IMR-90 (cell line): ENCODE measurements at regions not wholly inside any gene's neighbourhood (a gene's known extent, or its start where the extent isn't known, plus 50 kb on each side); places are given as distances from the start of the nearest gene placed in this dataset.

ENCODE experiments used
- ATAC-seq: fragments of 200-7000 bp; cut with Tn5 transposase; 2 replicates; pipeline ENCODE4 v1.9.1; 2020; ENCODE audit warnings: low read depth, mild to moderate bottlenecking, moderate library complexity
- BruUV-seq: library from RNA; stranded (reverse); fragments of 400-500 nt; replicated peaks from 2 replicates; lab custom pipeline; 2021; lab: Mats Ljungman, UMichigan
- CTCF ChIA-PET: fragments of 300-600 bp; formaldehyde crosslinking; extraction: SDS; loops from one replicate; lab custom pipeline; 2021; ENCODE audit warnings: antibody characterized with exemption; lab: Yijun Ruan, JAX
- POLR2A ChIA-PET: fragments of 300-600 bp; sonication (Branson Sonifier 250); formaldehyde crosslinking; loops from one replicate; lab custom pipeline; 2022; ENCODE audit warnings: antibody characterized with exemption; ENCODE audit not compliant: unreplicated experiment; lab: Charles Lee
- DNase-seq: peaks from one replicate; pipeline ENCODE4 v3.0.0; 2013
- H2AFZ ChIP-seq: replicated peaks from 2 replicates; pipeline ENCODE3; 2013; ENCODE audit warnings: low read length, mild to moderate bottlenecking; ENCODE audit not compliant: poor library complexity
- H2AK5ac ChIP-seq: 2 replicates; pipeline ENCODE4 v1.6.1; 2013; ENCODE audit warnings: low read depth, low read length, inconsistent platforms
- H2AK9ac ChIP-seq: replicated peaks from 2 replicates; pipeline ENCODE3; 2013; ENCODE audit warnings: mild to moderate bottlenecking, low read depth, low read length, moderate library complexity; ENCODE audit not compliant: poor library complexity
- H2BK120ac ChIP-seq: 2 replicates; pipeline ENCODE4 v1.6.1; 2013; ENCODE audit warnings: low read depth, low read length, inconsistent platforms
- H2BK15ac ChIP-seq: 3 replicates; pipeline ENCODE4 v1.6.1; 2013; ENCODE audit warnings: low read depth, low read length, inconsistent platforms
- H2BK20ac ChIP-seq: 2 replicates; pipeline ENCODE4 v1.6.1; 2013; ENCODE audit warnings: low read depth, mild to moderate bottlenecking, inconsistent platforms, low read length, moderate library complexity
- H2BK5ac ChIP-seq: 2 replicates; pipeline ENCODE4 v1.6.1; 2013; ENCODE audit warnings: mild to moderate bottlenecking, low read depth, low read length, inconsistent platforms; ENCODE audit not compliant: poor library complexity, severe bottlenecking
- H3K14ac ChIP-seq: replicated peaks from 2 replicates; pipeline ENCODE4 v1.6.1; 2013; ENCODE audit warnings: low read depth, low read length, inconsistent platforms
- H3K18ac ChIP-seq: 2 replicates; pipeline ENCODE4 v1.6.1; 2013; ENCODE audit warnings: low read depth, low read length, control low read depth
- H3K23ac ChIP-seq: 2 replicates; pipeline ENCODE4 v1.6.1; 2013; ENCODE audit warnings: low read depth, low read length, inconsistent platforms
- H3K27ac ChIP-seq: 2 replicates; pipeline ENCODE4 v1.5.1; 2013; ENCODE audit warnings: mild to moderate bottlenecking, control low read depth, low read length; ENCODE audit not compliant: insufficient read depth
- H3K27me3 ChIP-seq: 2 replicates; pipeline ENCODE4 v1.6.1; 2013; ENCODE audit warnings: low read length; ENCODE audit not compliant: control insufficient read depth, insufficient read depth
- H3K36me3 ChIP-seq: 2 replicates; pipeline ENCODE4 v1.6.1; 2013; ENCODE audit warnings: low read length, mixed read lengths; ENCODE audit not compliant: control insufficient read depth, insufficient read depth
- H3K4ac ChIP-seq: 2 replicates; pipeline ENCODE4 v1.6.1; 2013; ENCODE audit warnings: low read depth, low read length, inconsistent platforms
- H3K4me1 ChIP-seq: 2 replicates; pipeline ENCODE4 v1.6.1; 2013; ENCODE audit warnings: low read length, mixed read lengths; ENCODE audit not compliant: control insufficient read depth, insufficient read depth
- H3K4me2 ChIP-seq: 2 replicates; pipeline ENCODE4 v1.6.1; 2013; ENCODE audit warnings: low read depth, mild to moderate bottlenecking, control low read depth, low read length, moderate library complexity
- H3K4me3 ChIP-seq: 2 replicates; pipeline ENCODE4 v1.5.1; 2013; ENCODE audit warnings: low read depth, mild to moderate bottlenecking, control low read depth, low read length, moderate library complexity; ENCODE audit not compliant: insufficient read depth
- H3K56ac ChIP-seq: 2 replicates; pipeline ENCODE4 v1.6.1; 2013; ENCODE audit warnings: low read length, inconsistent platforms; ENCODE audit not compliant: insufficient read depth; ENCODE audit errors: extremely low read depth
- H3K79me1 ChIP-seq, 2 experiments: 2 replicates each; pipeline ENCODE4 v1.6.1; 2013; ENCODE audit warnings: low read length in 2 of 2, inconsistent platforms in 1 of 2, low read depth in 1 of 2
- H3K9ac ChIP-seq: 2 replicates; pipeline ENCODE4 v1.6.1; 2013; ENCODE audit warnings: low read depth, low read length, control low read depth
- H3K9me1 ChIP-seq: 2 replicates; pipeline ENCODE4 v1.6.1; 2013; ENCODE audit warnings: low read length, inconsistent platforms; ENCODE audit not compliant: insufficient read depth
- H3K9me3 ChIP-seq: 2 replicates; pipeline ENCODE4 v1.6.1; 2013; ENCODE audit warnings: low read length; ENCODE audit not compliant: control insufficient read depth, insufficient read depth
- H4K20me1 ChIP-seq: 2 replicates; pipeline ENCODE4 v1.6.1; 2013; ENCODE audit warnings: low read length, inconsistent platforms; ENCODE audit not compliant: insufficient read depth
- H4K5ac ChIP-seq: 2 replicates; pipeline ENCODE4 v1.6.1; 2013; ENCODE audit warnings: mild to moderate bottlenecking, low read depth, low read length, control low read depth
- H4K8ac ChIP-seq, 2 experiments: 2 replicates each; pipeline ENCODE4 v1.6.1; 2013; ENCODE audit warnings: low read depth in 2 of 2, low read length in 2 of 2, control low read depth in 1 of 2, inconsistent platforms in 1 of 2
- H4K91ac ChIP-seq: 2 replicates; pipeline ENCODE4 v1.6.1; 2013; ENCODE audit warnings: low read depth, low read length, inconsistent platforms; ENCODE audit not compliant: insufficient read depth
- CEBPB ChIP-seq: IDR thresholded peaks from 2 replicates; pipeline ENCODE4 v1.6.1; 2012; ENCODE audit warnings: low read depth, low read length, improper control_type of control experiment
- CHD1 ChIP-seq: IDR thresholded peaks from 2 replicates; pipeline ENCODE4 v1.6.1; 2012; ENCODE audit warnings: low read depth, low read length, improper control_type of control experiment
- FOS ChIP-seq: fragments of 150-350 bp; IDR thresholded peaks from 2 replicates; pipeline ENCODE4 v1.6.1; 2016; ENCODE audit warnings: low read depth, low read length
- MAFK ChIP-seq: IDR thresholded peaks from 2 replicates; pipeline ENCODE4 v1.6.1; 2012; ENCODE audit warnings: low read depth, low read length, improper control_type of control experiment
- MAZ ChIP-seq: IDR thresholded peaks from 2 replicates; pipeline ENCODE4 v1.6.1; 2012; ENCODE audit warnings: low read depth, mild to moderate bottlenecking, low read length, improper control_type of control experiment, moderate library complexity, borderline replicate concordance
- MXI1 ChIP-seq: IDR thresholded peaks from 2 replicates; pipeline ENCODE4 v1.6.1; 2012; ENCODE audit warnings: low read depth, mild to moderate bottlenecking, low read length, moderate library complexity, borderline replicate concordance
- NFE2L2 ChIP-seq: fragments of 150-350 bp; IDR thresholded peaks from 2 replicates; pipeline ENCODE4 v1.6.1; 2016; ENCODE audit warnings: low read depth, mild to moderate bottlenecking, low read length
- RAD21 ChIP-seq: IDR thresholded peaks from 2 replicates; pipeline ENCODE4 v1.6.1; 2012; ENCODE audit warnings: low read length, improper control_type of control experiment
- RCOR1 ChIP-seq: IDR thresholded peaks from 2 replicates; pipeline ENCODE4 v1.6.1; 2012; ENCODE audit warnings: mild to moderate bottlenecking, low read length, improper control_type of control experiment; ENCODE audit not compliant: insufficient replicate concordance
- RFX5 ChIP-seq: IDR thresholded peaks from 2 replicates; pipeline ENCODE4 v1.8.0; 2012; ENCODE audit warnings: low read depth, mild to moderate bottlenecking, low read length, moderate library complexity
- WGBS, 2 experiments: methylation state at CpG; one replicate each; pipeline versions ENCODE4 v1.1.5 to v1.1.7; 2013; ENCODE audit warnings: missing lambda C conversion rate in 2 of 2; ENCODE audit not compliant: insufficient read length in 1 of 2; ENCODE audit errors: extremely low coverage in 2 of 2; 5-methylcytosine and 5-hydroxymethylcytosine counted together
- dilution Hi-C: fragments of 300-500 bp; cut with HindIII; formaldehyde crosslinking; loops from one replicate; pipeline ENCODE4 v1.14.3; 2018; ENCODE audit warnings: low sequenced_read_pairs; ENCODE audit not compliant: unreplicated experiment
- in situ Hi-C: fragments of 300-500 bp; cut with MboI; formaldehyde crosslinking; loops from 3 replicates; pipeline ENCODE4 v1.14.3; 2019; ENCODE audit warnings: low sequenced_read_pairs, inconsistent platforms, mixed read lengths
- intact Hi-C: fragments of 100-400 bp; cut with micrococcal nuclease; formaldehyde crosslinking; loops from 2 replicates; pipeline ENCODE4 v1.10.0; 2022
- TF ChIP-seq, protein P1 (sequence below): fragments of 150-350 bp; IDR thresholded peaks from 2 replicates; pipeline ENCODE4 v1.6.1; 2017; ENCODE audit warnings: mild to moderate bottlenecking, antibody characterized with exemption, low read length, low read depth

DNA sequence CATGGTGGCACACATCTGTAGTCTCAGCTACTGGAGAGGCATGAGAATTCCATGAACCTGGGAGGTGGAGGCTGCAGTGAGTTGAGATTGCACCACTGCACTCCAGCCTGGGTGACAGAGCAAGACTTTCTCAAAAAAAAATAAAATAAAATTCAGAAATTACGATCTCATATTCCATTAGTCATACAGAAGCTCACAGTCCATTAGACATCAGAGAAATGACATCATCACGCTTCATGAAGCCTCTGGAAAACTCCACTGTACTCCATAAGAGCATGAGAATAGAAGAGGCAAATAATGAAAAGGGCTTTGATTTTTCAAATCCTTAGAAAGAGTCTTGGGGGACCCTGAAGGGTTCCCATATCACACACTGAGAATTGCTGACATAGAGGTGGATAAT is 145.0 kb upstream of the MITF start:
- ChIA-PET POLR2A (no interaction called here), CTCF (interaction anchor here (0.8 kb wide), 1 partner anchor 153 kb away, joined by 3 read pairs; no protein-coding TSS in a partner anchor)
- TF ChIP-seq CEBPB (no peak), RAD21 (no peak), CHD1 (no peak), RCOR1 (no peak), MAZ (no peak), RFX5 (no peak), NFE2L2 (no peak), FOS (no peak), MAFK (no peak), MXI1 (no peak)
- TF ChIP-seq, protein P1, sequence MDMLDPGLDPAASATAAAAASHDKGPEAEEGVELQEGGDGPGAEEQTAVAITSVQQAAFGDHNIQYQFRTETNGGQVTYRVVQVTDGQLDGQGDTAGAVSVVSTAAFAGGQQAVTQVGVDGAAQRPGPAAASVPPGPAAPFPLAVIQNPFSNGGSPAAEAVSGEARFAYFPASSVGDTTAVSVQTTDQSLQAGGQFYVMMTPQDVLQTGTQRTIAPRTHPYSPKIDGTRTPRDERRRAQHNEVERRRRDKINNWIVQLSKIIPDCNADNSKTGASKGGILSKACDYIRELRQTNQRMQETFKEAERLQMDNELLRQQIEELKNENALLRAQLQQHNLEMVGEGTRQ: no peak
- no peak overlapping the region for H2BK120ac ChIP-seq
- no peaks in the 10 kb centered on the region for H3K4me1 ChIP-seq
- dilution Hi-C loops: no loop called here
- no peak overlapping the region for H3K56ac ChIP-seq
- in situ Hi-C loops: no loop called here
- no peak overlapping the region for H3K4me2 ChIP-seq
- no peaks in the 10 kb centered on the region for H3K9me1 ChIP-seq
- no peak overlapping the region for H3K4me3 ChIP-seq
- H4K20me1 ChIP-seq: no peaks in the 10 kb centered on the region
- H4K8ac ChIP-seq: no peak overlapping the region
- no peak overlapping the region for H2BK20ac ChIP-seq
- H4K5ac ChIP-seq: no peak overlapping the region
- no peaks in the 10 kb centered on the region for H3K79me1 ChIP-seq
- H2AFZ ChIP-seq: no peak overlapping the region
- no peak overlapping the region for H2AK9ac ChIP-seq
- intact Hi-C loops: no loop called here
- no peak overlapping the region for H2AK5ac ChIP-seq
- DNase-seq (no peak), ATAC-seq (no peak)
- H3K9me3 ChIP-seq: no peaks in the 10 kb centered on the region
- H3K36me3 ChIP-seq: no peaks in the 10 kb centered on the region
- no peaks in the 10 kb centered on the region for H3K27me3 ChIP-seq
- no peak overlapping the region for H3K18ac ChIP-seq
- BruUV-seq: no TSS peak
- no peak overlapping the region for H2BK5ac ChIP-seq
- WGBS, 2 experiments: no CpG with 5 or more reads among the region's 2 CpGs
- H3K14ac ChIP-seq: no peak overlapping the region
- no peak overlapping the region for H3K23ac ChIP-seq
- no peak overlapping the region for H3K9ac ChIP-seq
- H2BK15ac ChIP-seq: no peak overlapping the region
- H4K91ac ChIP-seq: no peak overlapping the region
- H3K4ac ChIP-seq: no peak overlapping the region
- no peak overlapping the region for H3K27ac ChIP-seq
